C4-2B (cell line): ENCODE measurements at regions not wholly inside any gene's neighbourhood (a gene's known extent, or its start where the extent isn't known, plus 50 kb on each side); places are given as distances from the start of the nearest gene placed in this dataset.

Experiments used
- ZFX ChIP-seq: fragments of 450-650 bp; IDR thresholded peaks from 2 replicates; pipeline ENCODE4 v1.6.1; 2017
- TF ChIP-seq, protein P1 (sequence below): fragments of 450-650 bp; conservative IDR thresholded peaks from 2 replicates; pipeline ENCODE4 v1.5.1; 2017; ENCODE audit warnings: mild to moderate bottlenecking

DNA sequence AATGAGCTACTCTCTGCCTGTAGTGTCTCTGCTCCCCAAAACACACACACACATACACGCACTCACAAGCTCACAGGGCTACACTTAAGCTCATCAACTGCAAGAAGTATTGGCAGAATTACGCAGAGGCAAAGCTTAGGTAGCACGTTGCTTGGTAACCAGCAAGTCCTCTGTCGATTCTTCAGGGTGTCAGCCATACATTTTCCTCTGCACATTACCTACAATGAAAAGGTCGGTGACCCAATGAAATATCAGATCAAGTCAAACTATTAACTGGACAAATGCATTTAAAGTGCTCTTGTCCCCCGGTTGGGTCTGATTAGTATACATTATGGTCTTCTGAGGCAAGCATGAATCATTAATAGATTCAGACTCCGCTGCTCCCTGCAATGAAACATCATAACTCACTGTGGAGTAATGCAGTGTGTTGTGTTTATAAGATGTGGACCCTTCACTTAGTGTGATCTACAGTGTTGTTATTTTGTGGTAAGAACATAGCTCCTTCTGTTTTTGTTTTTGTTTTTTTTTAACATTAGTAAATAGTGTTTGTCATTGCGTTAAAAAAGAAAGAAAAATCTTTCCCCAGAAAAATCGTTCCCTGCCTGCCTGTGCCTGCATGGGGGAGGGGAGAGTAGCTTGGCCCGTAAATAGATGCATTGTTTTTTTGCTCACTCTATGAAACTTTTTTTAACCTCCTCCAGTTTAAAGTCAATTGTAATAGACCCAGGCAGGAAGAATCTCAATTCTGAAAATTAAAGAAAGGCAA lies 325.5 kb downstream of the SFMBT2 start:
- TF ChIP-seq, protein P1, sequence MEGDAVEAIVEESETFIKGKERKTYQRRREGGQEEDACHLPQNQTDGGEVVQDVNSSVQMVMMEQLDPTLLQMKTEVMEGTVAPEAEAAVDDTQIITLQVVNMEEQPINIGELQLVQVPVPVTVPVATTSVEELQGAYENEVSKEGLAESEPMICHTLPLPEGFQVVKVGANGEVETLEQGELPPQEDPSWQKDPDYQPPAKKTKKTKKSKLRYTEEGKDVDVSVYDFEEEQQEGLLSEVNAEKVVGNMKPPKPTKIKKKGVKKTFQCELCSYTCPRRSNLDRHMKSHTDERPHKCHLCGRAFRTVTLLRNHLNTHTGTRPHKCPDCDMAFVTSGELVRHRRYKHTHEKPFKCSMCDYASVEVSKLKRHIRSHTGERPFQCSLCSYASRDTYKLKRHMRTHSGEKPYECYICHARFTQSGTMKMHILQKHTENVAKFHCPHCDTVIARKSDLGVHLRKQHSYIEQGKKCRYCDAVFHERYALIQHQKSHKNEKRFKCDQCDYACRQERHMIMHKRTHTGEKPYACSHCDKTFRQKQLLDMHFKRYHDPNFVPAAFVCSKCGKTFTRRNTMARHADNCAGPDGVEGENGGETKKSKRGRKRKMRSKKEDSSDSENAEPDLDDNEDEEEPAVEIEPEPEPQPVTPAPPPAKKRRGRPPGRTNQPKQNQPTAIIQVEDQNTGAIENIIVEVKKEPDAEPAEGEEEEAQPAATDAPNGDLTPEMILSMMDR, result no peak
- TF ChIP-seq ZFX, result no peak
